ENCODE measurements at regions not wholly inside any gene's neighbourhood (a gene's known extent, or its start where the extent isn't known, plus 50 kb on each side); places are given as distances from the start of the nearest gene placed in this dataset.

- no peak for TF ChIP-seq CTCF (IDR thresholded peaks at IDR 0.05 in 8 of 11, conservative IDR thresholded peaks at IDR 0.05 in 3 of 11)
- no peak for TF ChIP-seq POLR2A (IDR thresholded peaks at IDR 0.05)
- no peak for TF ChIP-seq POLR2AphosphoS5 (IDR thresholded peaks at IDR 0.05)
These were observed 134.7 kb upstream of the XIST start for GRCh38 chrX:73987166-73987565.
